ENCODE measurements at regions not wholly inside any gene's neighbourhood (a gene's known extent, or its start where the extent isn't known, plus 50 kb on each side); places are given as distances from the start of the nearest gene placed in this dataset.
"Not testable (repeated sequence)": the region's sequence is repeated elsewhere in the genome, so short reads cannot be mapped to it uniquely, and the experiment has no call there.

- peak; percentile 44 for DNase-seq
These were observed 566.9 kb upstream of the ANO5 start for GRCh38 chr11:21625982-21626381.

- no peak for DNase-seq
These were observed 564.2 kb upstream of the ANO5 start for GRCh38 chr11:21628641-21629040.

GRCh38 chr11:21630934-21631478 lies 561.9 kb upstream of the ANO5 start:
- no peak for DNase-seq

- no peak for DNase-seq
These were observed 560.9 kb upstream of the ANO5 start for GRCh38 chr11:21631991-21632390.

GRCh38 chr11:21634491-21634890 lies 558.4 kb upstream of the ANO5 start:
- DNase-seq = no peak

- DNase-seq = no peak
These were observed 557.9 kb upstream of the ANO5 start for GRCh38 chr11:21634956-21635355.

GRCh38 chr11:21635394-21636145 lies 557.3 kb upstream of the ANO5 start:
- DNase-seq = no peak

GRCh38 chr11:21636561-21636960 lies 556.3 kb upstream of the ANO5 start:
- no peak for DNase-seq

GRCh38 chr11:21640491-21640890 lies 552.4 kb upstream of the ANO5 start:
- DNase-seq = no peak

- no peak for DNase-seq
These were observed 551.0 kb upstream of the ANO5 start for GRCh38 chr11:21641869-21642268.

- no peak for DNase-seq
These were observed 546.5 kb upstream of the ANO5 start for GRCh38 chr11:21646351-21646750.

- DNase-seq = no peak
These were observed 541.9 kb upstream of the ANO5 start for GRCh38 chr11:21650961-21651360.

- no peak for DNase-seq
These were observed 538.9 kb upstream of the ANO5 start for GRCh38 chr11:21653951-21654421.

- DNase-seq = no peak
These were observed 536.8 kb upstream of the ANO5 start for GRCh38 chr11:21656065-21656464.

GRCh38 chr11:21658654-21659193 lies 534.2 kb upstream of the ANO5 start:
- DNase-seq = no peak

- DNase-seq = not testable (repeated sequence)
These were observed 533.5 kb upstream of the ANO5 start for GRCh38 chr11:21659377-21659776.

- DNase-seq = no peak
These were observed 532.9 kb upstream of the ANO5 start for GRCh38 chr11:21659961-21660360.

- no peak for DNase-seq
These were observed 517.8 kb upstream of the ANO5 start for GRCh38 chr11:21675049-21675616.

GRCh38 chr11:21687643-21688042 lies 505.2 kb upstream of the ANO5 start:
- DNase-seq = no peak

GRCh38 chr11:21704539-21704938 lies 488.3 kb upstream of the ANO5 start:
- no peak for DNase-seq

- DNase-seq = no peak
These were observed 485.7 kb upstream of the ANO5 start for GRCh38 chr11:21707116-21707739.

GRCh38 chr11:21710809-21711208 lies 482.1 kb upstream of the ANO5 start:
- no peak for DNase-seq

- DNase-seq = no peak
These were observed 481.5 kb upstream of the ANO5 start for GRCh38 chr11:21711341-21711740.

- DNase-seq = no peak
These were observed 469.2 kb upstream of the ANO5 start for GRCh38 chr11:21723678-21724077.

Data from CD4-positive, alpha-beta T cell treated with Interferon gamma for 1 hour (primary cell).